Spleen (tissue), 7 donors: ENCODE measurements at regions not wholly inside any gene's neighbourhood (a gene's known extent, or its start where the extent isn't known, plus 50 kb on each side); places are given as distances from the start of the nearest gene placed in this dataset.

Experiments
- POLR2A ChIP-seq, 3 donors: fragments of 450-650 bp; IDR thresholded peaks; one replicate each; pipeline ENCODE4 v1.5.1; 2017; ENCODE audit warnings: antibody characterized with exemption in 3 of 3, mild to moderate bottlenecking in 1 of 3
- TF ChIP-seq, protein P1 (sequence below), 11 experiments: fragments of 200-600 bp in 7 of 11; fragments of 450-650 bp in 4 of 11; sonication (generic) in 4 of 11; IDR thresholded peaks in 8 of 11; conservative IDR thresholded peaks in 3 of 11; 1 replicate in 7 of 11; 2 replicates in 4 of 11; pipeline versions ENCODE4 v1.4.0 to v1.8.0; 2016 to 2021; ENCODE audit warnings: antibody characterized with exemption in 11 of 11, inconsistent platforms in 4 of 11, mild to moderate bottlenecking in 1 of 11
- donor health status: DM: no; HTN: no; CAD: no; lungs with moderate emphysema.
- donor health status: DM: no; HTN: no; CAD: no.
- donor health status: DM: no; HTN: no; CAD: no.

DNA sequence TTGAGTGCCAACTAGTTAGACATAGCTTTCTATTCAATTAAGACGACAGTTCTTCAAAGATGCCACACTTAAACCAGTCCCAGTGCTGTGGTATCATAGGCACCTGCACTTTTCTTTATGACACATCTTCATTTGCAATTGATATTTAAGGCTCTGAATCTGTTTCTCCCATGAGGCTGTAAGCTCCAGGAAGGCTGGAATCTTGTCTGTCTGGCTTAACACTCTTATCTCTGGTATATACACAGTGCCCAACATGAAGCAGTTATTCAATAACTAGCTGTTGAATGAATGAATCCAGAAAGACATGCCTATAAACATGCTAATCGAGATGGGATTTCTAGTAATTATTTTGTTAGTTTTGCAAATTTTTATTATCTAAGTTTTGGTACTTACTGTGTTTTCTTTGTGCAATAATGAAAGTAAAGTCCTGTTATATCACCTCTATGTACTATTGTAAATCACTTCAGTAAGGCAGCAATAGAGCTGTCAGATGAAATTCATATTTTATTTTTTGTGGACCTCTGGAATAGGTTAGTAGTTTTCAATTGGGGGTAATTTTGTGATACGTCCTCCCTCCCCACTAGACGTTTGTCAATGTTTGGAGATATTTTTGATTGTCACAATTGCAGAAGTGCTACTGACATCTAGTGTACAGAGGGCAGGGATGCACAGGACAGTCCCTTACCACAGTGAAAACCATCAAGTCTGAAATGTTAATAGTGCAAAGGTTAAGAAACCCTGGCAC, 51.3 kb upstream of the STEAP4 start:
- TF ChIP-seq POLR2A (IDR thresholded peaks at IDR 0.05) = no peak
- TF ChIP-seq, protein P1, sequence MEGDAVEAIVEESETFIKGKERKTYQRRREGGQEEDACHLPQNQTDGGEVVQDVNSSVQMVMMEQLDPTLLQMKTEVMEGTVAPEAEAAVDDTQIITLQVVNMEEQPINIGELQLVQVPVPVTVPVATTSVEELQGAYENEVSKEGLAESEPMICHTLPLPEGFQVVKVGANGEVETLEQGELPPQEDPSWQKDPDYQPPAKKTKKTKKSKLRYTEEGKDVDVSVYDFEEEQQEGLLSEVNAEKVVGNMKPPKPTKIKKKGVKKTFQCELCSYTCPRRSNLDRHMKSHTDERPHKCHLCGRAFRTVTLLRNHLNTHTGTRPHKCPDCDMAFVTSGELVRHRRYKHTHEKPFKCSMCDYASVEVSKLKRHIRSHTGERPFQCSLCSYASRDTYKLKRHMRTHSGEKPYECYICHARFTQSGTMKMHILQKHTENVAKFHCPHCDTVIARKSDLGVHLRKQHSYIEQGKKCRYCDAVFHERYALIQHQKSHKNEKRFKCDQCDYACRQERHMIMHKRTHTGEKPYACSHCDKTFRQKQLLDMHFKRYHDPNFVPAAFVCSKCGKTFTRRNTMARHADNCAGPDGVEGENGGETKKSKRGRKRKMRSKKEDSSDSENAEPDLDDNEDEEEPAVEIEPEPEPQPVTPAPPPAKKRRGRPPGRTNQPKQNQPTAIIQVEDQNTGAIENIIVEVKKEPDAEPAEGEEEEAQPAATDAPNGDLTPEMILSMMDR (IDR thresholded peaks at IDR 0.05 in 8 of 11, conservative IDR thresholded peaks at IDR 0.05 in 3 of 11) = peak in 6 of 11 experiments; percentile 4 to 55 (median 44)
